ENCODE measurements at regions not wholly inside any gene's neighbourhood (a gene's known extent, or its start where the extent isn't known, plus 50 kb on each side); places are given as distances from the start of the nearest gene placed in this dataset.

DNA sequence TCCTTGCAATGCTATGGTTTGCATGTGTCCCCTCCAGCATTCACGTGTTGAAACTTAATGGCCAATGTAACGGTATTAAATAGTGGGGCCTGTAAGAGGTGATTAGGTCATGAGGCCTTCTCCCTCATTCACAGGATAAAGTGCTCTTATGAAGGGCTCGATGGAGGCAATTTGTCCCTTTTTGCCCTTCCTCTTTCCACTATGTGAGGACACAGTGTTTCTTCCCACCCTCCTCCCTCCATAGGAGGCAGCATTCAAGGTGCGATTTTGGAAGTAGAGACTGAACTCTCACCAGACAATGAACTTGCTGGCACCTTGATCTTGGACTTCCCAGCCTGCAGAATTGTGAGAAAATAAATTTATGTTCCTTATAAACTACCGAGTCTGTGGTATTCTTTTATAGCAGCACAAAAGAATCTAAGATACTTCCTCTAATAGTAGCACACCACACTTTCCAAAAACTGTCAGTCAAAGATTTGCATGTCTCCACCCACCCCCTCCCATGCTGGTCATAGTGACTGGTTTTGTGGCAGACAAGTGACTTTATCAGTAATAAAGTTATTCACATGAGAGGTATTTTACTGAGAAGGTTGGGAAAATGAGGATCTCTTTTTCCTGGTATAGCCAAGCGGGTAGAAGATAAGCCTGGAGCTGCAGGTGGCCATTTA is 113.5 kb upstream of the TTC29 start:
- H2BK20ac ChIP-seq (ENCODE audit: low read depth, low read length, poor library complexity, severe bottlenecking): no peak overlapping the region
- no peak overlapping the region for H3K9ac ChIP-seq (ENCODE audit: extremely low read depth, insufficient read length, low read length)

More for the DNA sequence above, 113.5 kb upstream of the TTC29 start:
- Histone ChIP-seq H3K23me2 (ENCODE audit: insufficient read length, low read depth, low read length, poor library complexity, severe bottlenecking) (no peaks in the 10 kb centered on the region), H3K79me1 (ENCODE audit: insufficient read depth, low read depth, low read length, poor library complexity, severe bottlenecking) (no peaks in the 10 kb centered on the region), H2BK15ac (ENCODE audit: low read depth, low read length) (no peak overlapping the region), H3K9me3 (ENCODE audit: control insufficient read depth, low read depth, low read length) (no peaks in the 10 kb centered on the region), H3K27me3 (ENCODE audit: insufficient read depth, low read length) (no peaks in the 10 kb centered on the region), H3K4me1 (ENCODE audit: insufficient read depth, low read length) (no peaks in the 10 kb centered on the region), H3T11ph (ENCODE audit: low read length) (no peak overlapping the region), H3K27ac (ENCODE audit: insufficient read length, low read depth, low read length) (no peak overlapping the region), H3K4me2 (ENCODE audit: insufficient read depth, insufficient read length, low read length) (no peak overlapping the region), H4K20me1 (ENCODE audit: control insufficient read depth, insufficient read depth, insufficient read length) (no peaks in the 10 kb centered on the region), H3K79me2 (ENCODE audit: insufficient read depth, low read length) (no peaks in the 10 kb centered on the region), H3K23ac (ENCODE audit: insufficient read length, low read depth, low read length) (no peak overlapping the region), H3K14ac (ENCODE audit: insufficient read depth, low read length) (no peak overlapping the region), H2BK5ac (ENCODE audit: insufficient read length, low read length) (no peak overlapping the region), H2AK5ac (ENCODE audit: insufficient read length, low read length) (no peak overlapping the region), H4K8ac (replicated peaks; ENCODE audit: insufficient read length, low read depth, low read length) (no peak overlapping the region), H3K18ac (ENCODE audit: insufficient read length, low read depth, low read length) (no peak overlapping the region), H4K5ac (ENCODE audit: insufficient read length, low read depth, low read length) (no peak overlapping the region), H3K56ac (ENCODE audit: insufficient read length, low read depth, low read length) (no peak overlapping the region), H2BK120ac (ENCODE audit: low read depth, low read length, poor library complexity, severe bottlenecking) (no peak overlapping the region), H2AFZ (ENCODE audit: low read length) (no peak overlapping the region), H4K91ac (ENCODE audit: insufficient read length, low read depth, low read length) (no peak overlapping the region), H3K4ac (ENCODE audit: low read depth, low read length) (no peak overlapping the region), H2BK12ac (ENCODE audit: insufficient read length, low read depth, low read length) (no peak overlapping the region)
- TF ChIP-seq CTCF (conservative IDR thresholded peaks at IDR 0.05): no peak
- no peaks in the 10 kb centered on the region for H3K27me3 Mint-ChIP-seq (ENCODE audit: low read depth)
- no peaks in the 10 kb centered on the region for H3K36me3 Mint-ChIP-seq (ENCODE audit: insufficient read depth in 1 of 3, low read depth in 3 of 3)
- WGBS (ENCODE audit: extremely low coverage, insufficient read length, low lambda C conversion rate): no CpG with 5 or more reads among the region's 6 CpGs
- no peak overlapping the region for H3K4me3 Mint-ChIP-seq
- peaks cover 15 to 18% of the 10 kb centered on the region in 2 experiments for H3K4me1 Mint-ChIP-seq
- DNase-seq: no peak
- no peaks in the 10 kb centered on the region for H3K9me3 Mint-ChIP-seq
- no peak overlapping the region for H3K27ac Mint-ChIP-seq

Data from H9 (cell line).